ENCODE measurements at regions not wholly inside any gene's neighbourhood (a gene's known extent, or its start where the extent isn't known, plus 50 kb on each side); places are given as distances from the start of the nearest gene placed in this dataset.

DNA sequence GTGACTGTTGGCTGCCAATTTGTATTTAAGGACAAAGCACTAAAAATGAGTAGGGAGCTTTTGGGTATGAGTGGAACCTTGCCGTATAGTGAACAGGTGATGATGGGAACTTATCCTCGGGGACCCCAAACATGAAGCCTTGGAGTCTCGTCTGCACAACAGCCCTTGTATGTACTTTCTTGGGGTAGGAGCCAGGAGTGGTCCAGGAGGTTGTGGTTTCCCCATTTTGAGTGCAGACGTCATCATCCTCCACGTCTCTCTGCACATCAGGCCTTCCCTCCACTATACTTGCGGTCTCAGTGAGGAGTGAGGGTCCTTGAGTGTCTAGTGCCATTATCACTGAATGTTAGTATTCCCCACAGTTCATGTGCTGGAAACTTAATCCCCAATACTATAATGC is 101.5 kb upstream of the HS6ST1 start:
- intact Hi-C loops (cut with micrococcal nuclease) = no loop called here
- TF ChIP-seq JUN (IDR thresholded peaks at IDR 0.05; ENCODE audit: borderline replicate concordance, insufficient read depth, insufficient read length, low read depth) (no peak), CTCF (IDR thresholded peaks at IDR 0.05; ENCODE audit: extremely low read depth in 1 of 2, insufficient read depth in 1 of 2, low read depth in 1 of 2, low read length in 2 of 2) (no peak), FOS (IDR thresholded peaks at IDR 0.05; ENCODE audit: borderline replicate concordance, insufficient read depth, low read length) (no peak), EZH2 (IDR thresholded peaks at IDR 0.05; ENCODE audit: borderline replicate concordance, low read depth, low read length, severe bottlenecking) (no peak), GATA2 (IDR thresholded peaks at IDR 0.05; ENCODE audit: insufficient read depth, insufficient read length, low read depth, low read length) (no peak), POLR2A (IDR thresholded peaks at IDR 0.05; ENCODE audit: low read depth, low read length) (no peak), MYC (IDR thresholded peaks at IDR 0.05; ENCODE audit: low read depth, low read length) (no peak), POLR2AphosphoS5 (IDR thresholded peaks at IDR 0.05; ENCODE audit: insufficient read depth, low read depth, low read length) (no peak)
- TF ChIP-seq, protein P1, sequence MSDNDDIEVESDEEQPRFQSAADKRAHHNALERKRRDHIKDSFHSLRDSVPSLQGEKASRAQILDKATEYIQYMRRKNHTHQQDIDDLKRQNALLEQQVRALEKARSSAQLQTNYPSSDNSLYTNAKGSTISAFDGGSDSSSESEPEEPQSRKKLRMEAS (IDR thresholded peaks at IDR 0.05; ENCODE audit: insufficient read depth, insufficient read length) = no peak
- ChIA-PET CTCF (no interaction called here), POLR2A (no interaction called here)
- no peak overlapping the region for H3K27ac ChIP-seq (ENCODE audit: insufficient read depth, low read depth, low read length)
- no peak overlapping the region for H2AFZ ChIP-seq (ENCODE audit: low read depth, low read length)
- no peaks in the 10 kb centered on the region for H3K9me3 ChIP-seq (replicated peaks; ENCODE audit: control insufficient read depth, insufficient read depth, low read length)
- H3K4me2 ChIP-seq (ENCODE audit: insufficient read depth, low read length) = no peak overlapping the region
- peaks cover 2% of the 10 kb centered on the region in 2 experiments for H3K27me3 ChIP-seq (ENCODE audit: control insufficient read depth in 2 of 2, insufficient read depth in 2 of 2, low read length in 2 of 2)
- H3K79me2 ChIP-seq (ENCODE audit: control insufficient read depth, insufficient read depth, low read length) = no peaks in the 10 kb centered on the region
- H3K4me3 ChIP-seq (replicated peaks in 1 of 3; ENCODE audit: insufficient read depth in 1 of 3, low read depth in 1 of 3, low read length in 3 of 3) = no peak overlapping the region
- no peaks in the 10 kb centered on the region for H3K9me1 ChIP-seq (replicated peaks; ENCODE audit: control insufficient read depth, extremely low read depth, insufficient read depth, low read length)
- H3K4me1 ChIP-seq (ENCODE audit: control insufficient read depth, extremely low read depth, insufficient read depth, low read length) = no peaks in the 10 kb centered on the region
- no peaks in the 10 kb centered on the region for H3K36me3 ChIP-seq (ENCODE audit: control insufficient read depth in 2 of 2, extremely low read depth in 1 of 2, insufficient read depth in 2 of 2, low read length in 2 of 2)
- H3K9ac ChIP-seq (replicated peaks; ENCODE audit: extremely low read depth, insufficient read depth, low read length) = no peak overlapping the region
- no peaks in the 10 kb centered on the region for H4K20me1 ChIP-seq (replicated peaks; ENCODE audit: control insufficient read depth, extremely low read depth, insufficient read depth, low read length)
- BruUV-seq (replicated peaks) = no TSS peak
- dilution Hi-C loops (cut with MboI; ENCODE audit: extremely low pct_ligation_motif_present, low sequenced_read_pairs) = no loop called here
- DNase-seq (ENCODE audit: low read depth, low spot score) (no peak), FAIRE-seq (no peak)
